CD4-positive, alpha-beta T cell treated with Interleukin-17A for 1 hour (primary cell): ENCODE measurements at regions not wholly inside any gene's neighbourhood (a gene's known extent, or its start where the extent isn't known, plus 50 kb on each side); places are given as distances from the start of the nearest gene placed in this dataset.
"Not testable (repeated sequence)": the region's sequence is repeated elsewhere in the genome, so short reads cannot be mapped to it uniquely, and the experiment has no call there.

ENCODE experiments used
- DNase-seq: peaks from one replicate; pipeline ENCODE4 v3.0.0-alpha.2; 2020

- no peak for DNase-seq
Observed at GRCh38 chr3:16770792-16771191, 114.0 kb upstream of the PLCL2 start.

GRCh38 chr3:16773594-16773993 lies 111.2 kb upstream of the PLCL2 start:
- not testable (repeated sequence) for DNase-seq

GRCh38 chr3:16774536-16774935 lies 110.2 kb upstream of the PLCL2 start:
- DNase-seq: not testable (repeated sequence)

GRCh38 chr3:16784973-16785372 lies 99.8 kb upstream of the PLCL2 start:
- no peak for DNase-seq

- DNase-seq: no peak
Observed at GRCh38 chr3:16785465-16785864, 99.3 kb upstream of the PLCL2 start.

GRCh38 chr3:16788440-16789056 lies 96.2 kb upstream of the PLCL2 start:
- no peak for DNase-seq

- DNase-seq: peak; percentile 49
Observed at GRCh38 chr3:16789344-16790120, 95.2 kb upstream of the PLCL2 start.

- DNase-seq: no peak
Observed at GRCh38 chr3:16790432-16791400, 94.0 kb upstream of the PLCL2 start.

- DNase-seq: no peak
Observed at GRCh38 chr3:16793321-16793720, 91.4 kb upstream of the PLCL2 start.

GRCh38 chr3:16794257-16794656 lies 90.5 kb upstream of the PLCL2 start:
- DNase-seq: no peak

- DNase-seq: no peak
Observed at GRCh38 chr3:16795581-16795980, 89.2 kb upstream of the PLCL2 start.

- DNase-seq: no peak
Observed at GRCh38 chr3:16797831-16798230, 86.9 kb upstream of the PLCL2 start.

- DNase-seq: no peak
Observed at GRCh38 chr3:16798738-16799137, 86.0 kb upstream of the PLCL2 start.

GRCh38 chr3:16800361-16800760 lies 84.4 kb upstream of the PLCL2 start:
- DNase-seq: no peak

GRCh38 chr3:16801223-16801622 lies 83.5 kb upstream of the PLCL2 start:
- peak; percentile 13 for DNase-seq

GRCh38 chr3:16801698-16802097 lies 83.1 kb upstream of the PLCL2 start:
- DNase-seq: no peak

- DNase-seq: no peak
Observed at GRCh38 chr3:16802389-16802788, 82.4 kb upstream of the PLCL2 start.

- no peak for DNase-seq
Observed at GRCh38 chr3:16803019-16803418, 81.7 kb upstream of the PLCL2 start.

- DNase-seq: no peak
Observed at GRCh38 chr3:16807391-16807790, 77.4 kb upstream of the PLCL2 start.

GRCh38 chr3:16808393-16809107 lies 76.2 kb upstream of the PLCL2 start:
- DNase-seq: peak; percentile 32

- DNase-seq: no peak
Observed at GRCh38 chr3:16809482-16809881, 75.3 kb upstream of the PLCL2 start.

- no peak for DNase-seq
Observed at GRCh38 chr3:16809993-16810392, 74.8 kb upstream of the PLCL2 start.
